ENCODE measurements at regions not wholly inside any gene's neighbourhood (a gene's known extent, or its start where the extent isn't known, plus 50 kb on each side); places are given as distances from the start of the nearest gene placed in this dataset.

- no peaks in the 10 kb centered on the region for H3K27me3 ChIP-seq
- H3K4me2 ChIP-seq: no peak overlapping the region
- H3K4me1 ChIP-seq: peaks cover 1% of the 10 kb centered on the region; the same call in 1 of the 2 replicates
- no peaks in the 10 kb centered on the region for H3K9me3 ChIP-seq
- no peak overlapping the region for H3K4me3 ChIP-seq
- H3K9ac ChIP-seq: no peak overlapping the region
- no peak overlapping the region for H3K27ac ChIP-seq
- H3K36me3 ChIP-seq: no peaks in the 10 kb centered on the region
- no peak for TF ChIP-seq Cebpa-rat (IDR thresholded peaks at IDR 0.05)
- H4K20me1 ChIP-seq: no peaks in the 10 kb centered on the region
Observed at GRCh38 chr17:79496422-79497005, 114.3 kb downstream of the RBFOX3 start.

GRCh38 chr17:79495665-79496064, 115.2 kb downstream of the RBFOX3 start:
- Histone ChIP-seq H3K36me3 (no peaks in the 10 kb centered on the region), H3K4me3 (no peak overlapping the region), H3K9ac (no peak overlapping the region), H3K4me2 (no peak overlapping the region), H3K4me1 (peaks cover 7% of the 10 kb centered on the region; the same call in 1 of the 2 replicates), H4K20me1 (no peaks in the 10 kb centered on the region), H3K27ac (no peak overlapping the region), H3K27me3 (no peaks in the 10 kb centered on the region), H3K9me3 (no peaks in the 10 kb centered on the region)
- TF ChIP-seq Cebpa-rat (IDR thresholded peaks at IDR 0.05): no peak

GRCh38 chr17:79491006-79491405, 119.8 kb downstream of the RBFOX3 start:
- Histone ChIP-seq H3K9ac (no peak overlapping the region), H3K4me2 (peak overlapping the region; percentile 47; the same call in 1 of the 2 replicates), H3K27ac (no peak overlapping the region), H3K4me1 (peaks cover 19% of the 10 kb centered on the region; the same call in 1 of the 2 replicates), H4K20me1 (no peaks in the 10 kb centered on the region), H3K36me3 (no peaks in the 10 kb centered on the region), H3K27me3 (peaks cover 9% of the 10 kb centered on the region; the same call in 1 of the 2 replicates), H3K9me3 (no peaks in the 10 kb centered on the region), H3K4me3 (no peak overlapping the region)
- TF ChIP-seq Cebpa-rat (IDR thresholded peaks at IDR 0.05): no peak

- TF ChIP-seq Cebpa-rat (IDR thresholded peaks at IDR 0.05): no peak
- Histone ChIP-seq H3K27ac (no peak overlapping the region), H3K9me3 (no peaks in the 10 kb centered on the region), H3K4me2 (no peak overlapping the region), H3K9ac (no peak overlapping the region), H3K4me3 (no peak overlapping the region), H3K36me3 (no peaks in the 10 kb centered on the region), H4K20me1 (no peaks in the 10 kb centered on the region), H3K27me3 (peaks cover 13% of the 10 kb centered on the region), H3K4me1 (peaks cover 24% of the 10 kb centered on the region)
Observed at GRCh38 chr17:79490530-79490929, 120.3 kb downstream of the RBFOX3 start.

GRCh38 chr17:79487149-79487548, 123.7 kb downstream of the RBFOX3 start:
- no peaks in the 10 kb centered on the region for H4K20me1 ChIP-seq
- no peak overlapping the region for H3K4me2 ChIP-seq
- no peak overlapping the region for H3K27ac ChIP-seq
- no peak overlapping the region for H3K4me3 ChIP-seq
- H3K27me3 ChIP-seq: peaks cover 46% of the 10 kb centered on the region
- H3K9ac ChIP-seq: no peak overlapping the region
- H3K9me3 ChIP-seq: no peaks in the 10 kb centered on the region
- no peak for TF ChIP-seq Cebpa-rat (IDR thresholded peaks at IDR 0.05)
- H3K4me1 ChIP-seq: peaks cover 52% of the 10 kb centered on the region
- H3K36me3 ChIP-seq: no peaks in the 10 kb centered on the region

- Histone ChIP-seq H3K9me3 (no peaks in the 10 kb centered on the region), H3K36me3 (no peaks in the 10 kb centered on the region), H3K27ac (no peak overlapping the region), H4K20me1 (no peaks in the 10 kb centered on the region), H3K4me1 (peaks cover 57% of the 10 kb centered on the region), H3K27me3 (peaks cover 49% of the 10 kb centered on the region), H3K9ac (no peak overlapping the region), H3K4me2 (peak overlapping the region; percentile 73), H3K4me3 (no peak overlapping the region)
- no peak for TF ChIP-seq Cebpa-rat (IDR thresholded peaks at IDR 0.05)
Observed at GRCh38 chr17:79485991-79486390, 124.9 kb downstream of the RBFOX3 start.

- Histone ChIP-seq H3K4me3 (no peak overlapping the region), H3K4me1 (peaks cover 60% of the 10 kb centered on the region), H3K9ac (no peak overlapping the region), H3K27me3 (peaks cover 50% of the 10 kb centered on the region), H3K27ac (no peak overlapping the region), H3K4me2 (peak overlapping the region; percentile 73), H4K20me1 (no peaks in the 10 kb centered on the region), H3K9me3 (no peaks in the 10 kb centered on the region), H3K36me3 (no peaks in the 10 kb centered on the region)
- no peak for TF ChIP-seq Cebpa-rat (IDR thresholded peaks at IDR 0.05)
Observed at GRCh38 chr17:79485419-79485985, 125.3 kb downstream of the RBFOX3 start.

GRCh38 chr17:79484600-79485418, 126.0 kb downstream of the RBFOX3 start:
- no peaks in the 10 kb centered on the region for H3K9me3 ChIP-seq
- no peaks in the 10 kb centered on the region for H3K36me3 ChIP-seq
- H3K27ac ChIP-seq: no peak overlapping the region
- no peak for TF ChIP-seq Cebpa-rat (IDR thresholded peaks at IDR 0.05)
- H3K4me3 ChIP-seq: no peak overlapping the region
- peaks cover 66% of the 10 kb centered on the region for H3K4me1 ChIP-seq
- H3K4me2 ChIP-seq: peak overlapping the region; percentile 73
- H3K27me3 ChIP-seq: peaks cover 50% of the 10 kb centered on the region
- no peaks in the 10 kb centered on the region for H4K20me1 ChIP-seq
- no peak overlapping the region for H3K9ac ChIP-seq

GRCh38 chr17:79483842-79484241, 127.0 kb downstream of the RBFOX3 start:
- Histone ChIP-seq H3K27ac (no peak overlapping the region), H3K9ac (no peak overlapping the region), H3K4me1 (peaks cover 76% of the 10 kb centered on the region), H3K4me3 (no peak overlapping the region), H3K9me3 (no peaks in the 10 kb centered on the region), H3K36me3 (no peaks in the 10 kb centered on the region), H3K27me3 (peaks cover 50% of the 10 kb centered on the region), H3K4me2 (peak overlapping the region; percentile 73; the same call in 1 of the 2 replicates), H4K20me1 (no peaks in the 10 kb centered on the region)
- TF ChIP-seq Cebpa-rat (IDR thresholded peaks at IDR 0.05): no peak

Measured in BLaER1 (cell line).